Endothelial cell of umbilical vein (primary cell): ENCODE measurements at regions not wholly inside any gene's neighbourhood (a gene's known extent, or its start where the extent isn't known, plus 50 kb on each side); places are given as distances from the start of the nearest gene placed in this dataset.

Source experiments
- BruUV-seq: library from RNA; stranded (reverse); fragments of 400-500 nt; replicated peaks from 2 replicates; lab custom pipeline; 2021; lab: Mats Ljungman, UMichigan
- CTCF ChIA-PET: fragments of 300-600, 350-600 bp; sonication (Branson Sonifier 250); formaldehyde crosslinking; loops from one replicate; lab custom pipeline; 2021; ENCODE audit warnings: antibody characterized with exemption, inconsistent platforms; lab: Charles Lee
- POLR2A ChIA-PET: fragments of 300-600, 350-600 bp; sonication (Branson Sonifier 250); formaldehyde crosslinking; loops from one replicate; lab custom pipeline; 2021; ENCODE audit warnings: antibody characterized with exemption, inconsistent platforms; lab: Charles Lee
- DNase-seq: peaks from one replicate; pipeline ENCODE4 v3.0.0-alpha.2; 2011; ENCODE audit warnings: low read depth, low spot score
- FAIRE-seq: peaks from 2 replicates; lab custom pipeline; 2011; peaks lifted over from hg19 to GRCh38; lab: Jason Lieb, UNC
- H2AFZ ChIP-seq: 2 replicates; pipeline ENCODE4 v1.6.0; 2012; ENCODE audit warnings: low read depth, low read length, control low read depth, inconsistent platforms
- H3K27ac ChIP-seq: 2 replicates; pipeline ENCODE4 v1.5.1; 2011; ENCODE audit warnings: low read depth, mild to moderate bottlenecking, control low read depth, low read length, moderate library complexity; ENCODE audit not compliant: insufficient read depth
- H3K27me3 ChIP-seq, 2 experiments: 2 replicates each; pipeline versions ENCODE4 v1.6.0 to v1.6.1; 2011; ENCODE audit warnings: low read length in 2 of 2, mixed read lengths in 1 of 2; ENCODE audit not compliant: control insufficient read depth in 2 of 2, insufficient read depth in 2 of 2
- H3K36me3 ChIP-seq, 2 experiments: 2 replicates in 1 of 2; 3 replicates in 1 of 2; pipeline ENCODE4 v1.5.1; 2011; ENCODE audit warnings: low read length in 2 of 2, mild to moderate bottlenecking in 1 of 2, moderate library complexity in 1 of 2; ENCODE audit not compliant: control insufficient read depth in 2 of 2, insufficient read depth in 2 of 2; ENCODE audit errors: extremely low read depth in 1 of 2
- H3K4me1 ChIP-seq: 3 replicates; pipeline ENCODE4 v1.5.1; 2011; ENCODE audit warnings: mild to moderate bottlenecking, low read length; ENCODE audit not compliant: control insufficient read depth, insufficient read depth; ENCODE audit errors: extremely low read depth
- H3K4me2 ChIP-seq: 2 replicates; pipeline ENCODE4 v1.6.1; 2011; ENCODE audit warnings: low read length, control low read depth, mixed read lengths; ENCODE audit not compliant: insufficient read depth
- H3K4me3 ChIP-seq, 3 experiments: fragments of 200-600 bp in 1 of 3; sonication (generic), shearing (Covaris generic) in 1 of 3; replicated peaks in 1 of 3; 2 replicates each; pipeline ENCODE4 v1.5.1; 2011 to 2016; ENCODE audit warnings: control low read depth in 3 of 3, low read length in 3 of 3, mild to moderate bottlenecking in 2 of 3, inconsistent platforms in 1 of 3, low read depth in 1 of 3, moderate library complexity in 1 of 3; ENCODE audit not compliant: insufficient read depth in 1 of 3
- H3K79me2 ChIP-seq: 2 replicates; pipeline ENCODE4 v1.6.0; 2012; ENCODE audit warnings: low read length, inconsistent platforms; ENCODE audit not compliant: control insufficient read depth, insufficient read depth
- H3K9ac ChIP-seq: replicated peaks from 2 replicates; pipeline ENCODE3; 2011; ENCODE audit warnings: low read length, control low read depth; ENCODE audit not compliant: insufficient read depth; ENCODE audit errors: extremely low read depth
- H3K9me1 ChIP-seq: replicated peaks from 3 replicates; pipeline ENCODE4 v1.6.0; 2011; ENCODE audit warnings: mild to moderate bottlenecking, low read length; ENCODE audit not compliant: control insufficient read depth, insufficient read depth; ENCODE audit errors: extremely low read depth
- H3K9me3 ChIP-seq: replicated peaks from 2 replicates; pipeline ENCODE4 v1.5.1; 2012; ENCODE audit warnings: low read length, inconsistent platforms; ENCODE audit not compliant: control insufficient read depth, insufficient read depth
- H4K20me1 ChIP-seq: replicated peaks from 2 replicates; pipeline ENCODE3; 2011; ENCODE audit warnings: mild to moderate bottlenecking, low read length; ENCODE audit not compliant: control insufficient read depth, insufficient read depth; ENCODE audit errors: extremely low read depth
- EZH2 ChIP-seq: IDR thresholded peaks from 2 replicates; pipeline ENCODE4 v1.6.1; 2012; ENCODE audit warnings: borderline replicate concordance, low read depth, mild to moderate bottlenecking, moderate library complexity, low read length, inconsistent platforms; ENCODE audit not compliant: severe bottlenecking
- FOS ChIP-seq: IDR thresholded peaks from 2 replicates; pipeline ENCODE4 v1.6.1; 2011; ENCODE audit warnings: mild to moderate bottlenecking, low read length, moderate library complexity, borderline replicate concordance; ENCODE audit not compliant: insufficient read depth
- GATA2 ChIP-seq: IDR thresholded peaks from 2 replicates; pipeline ENCODE4 v1.7.0; 2011; ENCODE audit warnings: low read depth, mild to moderate bottlenecking, moderate library complexity, mixed read lengths, low read length; ENCODE audit not compliant: insufficient read length, insufficient read depth
- JUN ChIP-seq: IDR thresholded peaks from 2 replicates; pipeline ENCODE4 v1.6.1; 2011; ENCODE audit warnings: borderline replicate concordance, low read depth; ENCODE audit not compliant: insufficient read length, insufficient read depth
- MYC ChIP-seq: IDR thresholded peaks from one replicate; pipeline ENCODE4 v1.6.1; 2011; ENCODE audit warnings: mild to moderate bottlenecking, low read depth, low read length
- POLR2A ChIP-seq: IDR thresholded peaks from 2 replicates; pipeline ENCODE4 v1.6.1; 2012; ENCODE audit warnings: low read depth, mild to moderate bottlenecking, control low read depth, low read length
- POLR2AphosphoS5 ChIP-seq: IDR thresholded peaks from 2 replicates; pipeline ENCODE4 v1.6.1; 2012; ENCODE audit warnings: low read depth, mild to moderate bottlenecking, control low read depth, low read length, moderate library complexity; ENCODE audit not compliant: insufficient read depth
- dilution Hi-C: fragments of 300-500 bp; cut with MboI; formaldehyde crosslinking; loops from one replicate; pipeline ENCODE4 v1.15.0; 2019; ENCODE audit warnings: low sequenced_read_pairs; ENCODE audit not compliant: extremely low pct_ligation_motif_present
- intact Hi-C: fragments of 100-400 bp; cut with micrococcal nuclease; formaldehyde crosslinking; loops from one replicate; pipeline ENCODE4 v1.10.0; 2022
- TF ChIP-seq, protein P1 (sequence below): IDR thresholded peaks from 2 replicates; pipeline ENCODE4 v1.6.1; 2011; ENCODE audit not compliant: insufficient read depth, insufficient read length
- TF ChIP-seq, protein P2 (sequence below), 2 donors: IDR thresholded peaks; 1 replicate in 1 of 2; 2 replicates in 1 of 2; pipeline ENCODE4 v1.5.1; 2011; ENCODE audit warnings: low read length in 2 of 2, mild to moderate bottlenecking in 2 of 2, moderate library complexity in 2 of 2, control low read depth in 1 of 2, inconsistent platforms in 1 of 2, low read depth in 1 of 2; ENCODE audit not compliant: insufficient read depth in 1 of 2; ENCODE audit errors: extremely low read depth in 1 of 2

DNA sequence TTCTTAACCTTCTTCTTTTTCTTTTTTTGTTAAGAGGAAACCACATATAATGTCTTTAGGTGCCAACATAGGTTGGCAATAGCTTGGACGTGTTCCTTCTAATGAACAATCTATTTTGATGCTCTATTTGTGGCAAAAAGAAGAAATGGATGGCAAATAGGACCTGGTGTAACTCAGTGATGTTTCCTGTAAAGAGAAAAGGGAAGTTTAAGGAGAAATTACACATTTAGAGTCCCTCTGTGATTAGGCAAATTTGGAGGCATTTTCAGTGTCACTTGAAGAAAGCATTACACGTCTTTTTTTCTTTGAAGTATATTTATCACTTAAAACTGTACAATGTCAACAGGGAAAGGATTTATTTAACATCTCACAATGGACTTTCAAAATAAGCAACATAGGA lies 327.1 kb downstream of the ZIC1 start:
- Histone ChIP-seq H3K9me3 (no peaks in the 10 kb centered on the region), H3K27me3 (no peaks in the 10 kb centered on the region), H3K4me3 (no peak overlapping the region), H3K4me2 (no peak overlapping the region), H3K36me3 (no peaks in the 10 kb centered on the region), H4K20me1 (no peaks in the 10 kb centered on the region), H3K27ac (no peak overlapping the region), H3K4me1 (no peaks in the 10 kb centered on the region), H3K9ac (no peak overlapping the region), H2AFZ (no peak overlapping the region), H3K9me1 (no peaks in the 10 kb centered on the region), H3K79me2 (no peaks in the 10 kb centered on the region)
- TF ChIP-seq GATA2, result no peak
- no peak for TF ChIP-seq POLR2AphosphoS5
- no peak for TF ChIP-seq FOS
- no peak for TF ChIP-seq JUN
- TF ChIP-seq MYC, result no peak
- TF ChIP-seq, protein P1, sequence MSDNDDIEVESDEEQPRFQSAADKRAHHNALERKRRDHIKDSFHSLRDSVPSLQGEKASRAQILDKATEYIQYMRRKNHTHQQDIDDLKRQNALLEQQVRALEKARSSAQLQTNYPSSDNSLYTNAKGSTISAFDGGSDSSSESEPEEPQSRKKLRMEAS, result no peak
- no peak for TF ChIP-seq EZH2
- TF ChIP-seq, protein P2, sequence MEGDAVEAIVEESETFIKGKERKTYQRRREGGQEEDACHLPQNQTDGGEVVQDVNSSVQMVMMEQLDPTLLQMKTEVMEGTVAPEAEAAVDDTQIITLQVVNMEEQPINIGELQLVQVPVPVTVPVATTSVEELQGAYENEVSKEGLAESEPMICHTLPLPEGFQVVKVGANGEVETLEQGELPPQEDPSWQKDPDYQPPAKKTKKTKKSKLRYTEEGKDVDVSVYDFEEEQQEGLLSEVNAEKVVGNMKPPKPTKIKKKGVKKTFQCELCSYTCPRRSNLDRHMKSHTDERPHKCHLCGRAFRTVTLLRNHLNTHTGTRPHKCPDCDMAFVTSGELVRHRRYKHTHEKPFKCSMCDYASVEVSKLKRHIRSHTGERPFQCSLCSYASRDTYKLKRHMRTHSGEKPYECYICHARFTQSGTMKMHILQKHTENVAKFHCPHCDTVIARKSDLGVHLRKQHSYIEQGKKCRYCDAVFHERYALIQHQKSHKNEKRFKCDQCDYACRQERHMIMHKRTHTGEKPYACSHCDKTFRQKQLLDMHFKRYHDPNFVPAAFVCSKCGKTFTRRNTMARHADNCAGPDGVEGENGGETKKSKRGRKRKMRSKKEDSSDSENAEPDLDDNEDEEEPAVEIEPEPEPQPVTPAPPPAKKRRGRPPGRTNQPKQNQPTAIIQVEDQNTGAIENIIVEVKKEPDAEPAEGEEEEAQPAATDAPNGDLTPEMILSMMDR (IDR thresholded peaks at IDR 0.05; ENCODE audit: extremely low read depth in 1 of 2, insufficient read depth in 1 of 2, low read depth in 1 of 2, low read length in 2 of 2), result no peak
- TF ChIP-seq POLR2A, result no peak
- ChIA-PET CTCF (no interaction called here), POLR2A (no interaction called here)
- intact Hi-C loops (no loop called here), dilution Hi-C loops (no loop called here)
- BruUV-seq, result no TSS peak
- FAIRE-seq, result no peak
- no peak for DNase-seq
